Type B pancreatic cell (in vitro differentiated cells): ENCODE measurements at regions not wholly inside any gene's neighbourhood (a gene's known extent, or its start where the extent isn't known, plus 50 kb on each side); places are given as distances from the start of the nearest gene placed in this dataset.

Experiments
- DNase-seq: peaks from one replicate; pipeline ENCODE4 v3.0.0; 2021; ENCODE audit warnings: mixed read lengths; ENCODE audit not compliant: unreplicated experiment; ENCODE audit errors: extremely low spot score
- H3K27ac Mint-ChIP-seq: 2 replicates; pipeline ENCODE4 v1.8.0; 2021; ENCODE audit warnings: mild to moderate bottlenecking, mixed read lengths
- H3K27me3 Mint-ChIP-seq: 2 replicates; pipeline ENCODE4 v1.8.0; 2021; ENCODE audit warnings: mixed read lengths
- H3K36me3 Mint-ChIP-seq: 2 replicates; pipeline ENCODE4 v1.8.0; 2021; ENCODE audit warnings: mixed read lengths
- H3K4me1 Mint-ChIP-seq: one replicate; pipeline ENCODE4 v1.8.0; 2021; ENCODE audit warnings: mixed read lengths; ENCODE audit not compliant: unreplicated experiment
- H3K4me3 Mint-ChIP-seq: 2 replicates; pipeline ENCODE4 v1.8.0; 2021; ENCODE audit warnings: mild to moderate bottlenecking, mixed read lengths
- H3K9me3 Mint-ChIP-seq: 2 replicates; pipeline ENCODE4 v1.8.0; 2021; ENCODE audit warnings: mixed read lengths
- CTCF ChIP-seq: fragments of 200-600 bp; sonication (generic); conservative IDR thresholded peaks from 2 replicates; pipeline ENCODE4 v1.5.0; 2021; ENCODE audit warnings: antibody characterized with exemption, mild to moderate bottlenecking

GRCh38 chr3:166177130-166177529 lies 339.9 kb upstream of the BCHE start:
- no peaks in the 10 kb centered on the region for H3K4me1 Mint-ChIP-seq
- H3K27ac Mint-ChIP-seq = no peak overlapping the region
- H3K36me3 Mint-ChIP-seq = no peaks in the 10 kb centered on the region
- DNase-seq = no peak
- TF ChIP-seq CTCF = no peak
- H3K9me3 Mint-ChIP-seq = no peaks in the 10 kb centered on the region
- no peaks in the 10 kb centered on the region for H3K27me3 Mint-ChIP-seq
- no peak overlapping the region for H3K4me3 Mint-ChIP-seq

GRCh38 chr3:166171695-166172094 lies 334.5 kb upstream of the BCHE start:
- Mint-ChIP-seq H3K4me1 (no peaks in the 10 kb centered on the region), H3K27ac (no peak overlapping the region), H3K4me3 (no peak overlapping the region), H3K27me3 (no peaks in the 10 kb centered on the region), H3K9me3 (no peaks in the 10 kb centered on the region), H3K36me3 (no peaks in the 10 kb centered on the region)
- no peak for DNase-seq
- no peak for TF ChIP-seq CTCF

GRCh38 chr3:166169681-166170080 lies 332.5 kb upstream of the BCHE start:
- no peak overlapping the region for H3K4me3 Mint-ChIP-seq

GRCh38 chr3:166127969-166128368 lies 290.7 kb upstream of the BCHE start:
- no peaks in the 10 kb centered on the region for H3K9me3 Mint-ChIP-seq
- no peak for DNase-seq
- H3K4me3 Mint-ChIP-seq = no peak overlapping the region
- no peaks in the 10 kb centered on the region for H3K27me3 Mint-ChIP-seq
- no peaks in the 10 kb centered on the region for H3K4me1 Mint-ChIP-seq
- TF ChIP-seq CTCF = no peak
- H3K36me3 Mint-ChIP-seq = no peaks in the 10 kb centered on the region
- no peak overlapping the region for H3K27ac Mint-ChIP-seq

More at GRCh38 chr3:166169681-166170080, 332.5 kb upstream of the BCHE start:
- no peak overlapping the region for H3K27ac Mint-ChIP-seq
- no peaks in the 10 kb centered on the region for H3K36me3 Mint-ChIP-seq
- H3K4me1 Mint-ChIP-seq = no peaks in the 10 kb centered on the region
- DNase-seq = no peak
- H3K9me3 Mint-ChIP-seq = no peaks in the 10 kb centered on the region
- no peak for TF ChIP-seq CTCF
- no peaks in the 10 kb centered on the region for H3K27me3 Mint-ChIP-seq

GRCh38 chr3:166125179-166125578 lies 288.0 kb upstream of the BCHE start:
- DNase-seq = no peak
- Mint-ChIP-seq H3K36me3 (no peaks in the 10 kb centered on the region), H3K27ac (no peak overlapping the region), H3K4me3 (no peak overlapping the region), H3K27me3 (no peaks in the 10 kb centered on the region), H3K9me3 (no peaks in the 10 kb centered on the region), H3K4me1 (no peaks in the 10 kb centered on the region)
- TF ChIP-seq CTCF = no peak

GRCh38 chr3:166123576-166123975 lies 286.4 kb upstream of the BCHE start:
- no peaks in the 10 kb centered on the region for H3K9me3 Mint-ChIP-seq
- H3K4me1 Mint-ChIP-seq = no peaks in the 10 kb centered on the region
- no peak for TF ChIP-seq CTCF
- no peaks in the 10 kb centered on the region for H3K27me3 Mint-ChIP-seq
- no peak overlapping the region for H3K27ac Mint-ChIP-seq
- no peak for DNase-seq
- H3K36me3 Mint-ChIP-seq = no peaks in the 10 kb centered on the region
- H3K4me3 Mint-ChIP-seq = no peak overlapping the region
